Activated CD8-positive, alpha-beta T cell treated with anti-CD3 and anti-CD28 coated beads, Interleukin-2, amount 10 ng/mL, durations not matched to agents 7 days and 5 days (primary cell): ENCODE measurements at regions not wholly inside any gene's neighbourhood (a gene's known extent, or its start where the extent isn't known, plus 50 kb on each side); places are given as distances from the start of the nearest gene placed in this dataset.

Experiments
- ATAC-seq: fragments of 150-1000 bp; cut with Tn5 transposase; one replicate; pipeline ENCODE4 v1.10.0; 2021; ENCODE audit warnings: moderate library complexity
- CTCF ChIA-PET: fragments of 350-600 bp; sonication (Branson Sonifier 250); formaldehyde crosslinking; loops from one replicate; lab custom pipeline; 2021; ENCODE audit warnings: antibody characterized with exemption; lab: Charles Lee
- POLR2A ChIA-PET: fragments of 350-600 bp; sonication (Branson Sonifier 250); formaldehyde crosslinking; loops from one replicate; lab custom pipeline; 2021; ENCODE audit warnings: antibody characterized with exemption; lab: Charles Lee
- DNase-seq: peaks from one replicate; pipeline ENCODE4 v3.0.0-alpha.2; 2020
- H3K27ac Mint-ChIP-seq: one replicate; pipeline ENCODE4 v1.8.0; 2021; ENCODE audit warnings: mild to moderate bottlenecking, mixed read lengths
- H3K27me3 Mint-ChIP-seq: one replicate; pipeline ENCODE4 v1.8.0; 2021; ENCODE audit warnings: low read depth, mixed read lengths
- H3K36me3 Mint-ChIP-seq: one replicate; pipeline ENCODE4 v1.8.0; 2021; ENCODE audit warnings: low read depth, mixed read lengths
- H3K4me1 Mint-ChIP-seq: one replicate; pipeline ENCODE4 v1.8.0; 2021; ENCODE audit warnings: low read depth, mixed read lengths
- H3K4me3 Mint-ChIP-seq: one replicate; pipeline ENCODE4 v1.8.0; 2021; ENCODE audit warnings: mild to moderate bottlenecking, mixed read lengths
- H3K9me3 Mint-ChIP-seq: one replicate; pipeline ENCODE4 v1.8.0; 2022; ENCODE audit warnings: mixed read lengths; ENCODE audit not compliant: insufficient read depth

GRCh38 chr12:116459916-116460663, 99.1 kb upstream of the MAP1LC3B2 start:
- Mint-ChIP-seq H3K27ac (no peak overlapping the region), H3K4me3 (no peak overlapping the region), H3K9me3 (no peaks in the 10 kb centered on the region), H3K4me1 (no peaks in the 10 kb centered on the region), H3K27me3 (peaks cover 5% of the 10 kb centered on the region), H3K36me3 (no peaks in the 10 kb centered on the region)
- ATAC-seq (no peak), DNase-seq (no peak)
- CTCF ChIA-PET: no interaction called here
- POLR2A ChIA-PET: no interaction called here

DNA sequence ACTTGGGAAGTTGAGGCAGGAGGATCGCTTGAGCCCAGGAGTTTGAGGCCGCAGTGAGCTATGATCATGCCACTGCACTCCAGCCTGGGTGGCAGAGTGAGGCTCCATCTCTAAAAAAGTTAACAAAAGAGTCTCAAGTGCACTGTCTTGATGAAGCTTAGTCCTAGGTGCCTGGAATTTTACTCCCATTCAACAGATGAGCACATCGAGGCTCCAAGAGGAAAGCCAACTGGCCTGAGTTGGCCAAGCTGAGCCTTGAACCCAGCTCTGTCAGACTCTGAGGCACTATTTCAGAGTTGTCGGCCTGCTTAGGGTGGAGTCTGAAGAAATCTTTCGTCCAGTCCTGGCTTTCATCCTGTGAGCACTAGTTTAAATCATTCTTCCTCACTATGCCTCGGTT, 98.1 kb upstream of the MAP1LC3B2 start:
- CTCF ChIA-PET: no interaction called here
- Mint-ChIP-seq H3K36me3 (no peaks in the 10 kb centered on the region), H3K9me3 (no peaks in the 10 kb centered on the region), H3K4me3 (no peak overlapping the region), H3K27me3 (peaks cover 5% of the 10 kb centered on the region), H3K4me1 (no peaks in the 10 kb centered on the region), H3K27ac (no peak overlapping the region)
- POLR2A ChIA-PET: no interaction called here
- ATAC-seq: no peak
- DNase-seq: no peak

GRCh38 chr12:116463366-116463765, 95.8 kb upstream of the MAP1LC3B2 start:
- no peaks in the 10 kb centered on the region for H3K36me3 Mint-ChIP-seq
- H3K4me1 Mint-ChIP-seq: no peaks in the 10 kb centered on the region
- no peak overlapping the region for H3K27ac Mint-ChIP-seq
- H3K4me3 Mint-ChIP-seq: no peak overlapping the region
- ChIA-PET CTCF (no interaction called here), POLR2A (no interaction called here)
- ATAC-seq: no peak
- H3K9me3 Mint-ChIP-seq: no peaks in the 10 kb centered on the region
- DNase-seq: no peak
- H3K27me3 Mint-ChIP-seq: no peaks in the 10 kb centered on the region

- POLR2A ChIA-PET: no interaction called here
- Mint-ChIP-seq H3K27me3 (no peaks in the 10 kb centered on the region), H3K27ac (no peak overlapping the region), H3K9me3 (no peaks in the 10 kb centered on the region), H3K36me3 (no peaks in the 10 kb centered on the region), H3K4me1 (no peaks in the 10 kb centered on the region), H3K4me3 (no peak overlapping the region)
- DNase-seq (no peak), ATAC-seq (no peak)
- CTCF ChIA-PET: no interaction called here
These were observed 93.8 kb upstream of the MAP1LC3B2 start for GRCh38 chr12:116465407-116465806.

DNA sequence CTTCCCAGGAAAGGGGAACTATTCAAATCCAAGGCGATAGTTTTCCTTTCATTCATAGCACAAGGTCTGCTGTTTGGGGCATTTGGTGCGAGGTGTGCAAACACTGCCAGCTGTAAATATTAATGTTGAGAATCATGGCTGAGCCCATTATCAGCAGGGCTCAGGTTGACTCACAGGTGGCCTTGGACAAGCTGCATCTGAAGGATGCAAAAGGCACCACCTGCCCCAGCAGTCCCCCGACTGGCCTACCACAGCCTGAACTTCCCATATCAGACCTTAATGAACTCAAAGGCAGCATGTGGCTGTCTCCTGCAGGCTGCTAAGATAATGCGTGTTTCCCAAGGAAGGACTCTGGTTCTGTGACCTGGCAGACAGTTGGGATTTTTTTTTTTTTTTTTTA, 93.3 kb upstream of the MAP1LC3B2 start:
- POLR2A ChIA-PET: no interaction called here
- Mint-ChIP-seq H3K27ac (no peak overlapping the region), H3K4me1 (no peaks in the 10 kb centered on the region), H3K36me3 (no peaks in the 10 kb centered on the region), H3K4me3 (no peak overlapping the region), H3K9me3 (no peaks in the 10 kb centered on the region), H3K27me3 (no peaks in the 10 kb centered on the region)
- DNase-seq (no peak), ATAC-seq (no peak)
- CTCF ChIA-PET: no interaction called here

DNA sequence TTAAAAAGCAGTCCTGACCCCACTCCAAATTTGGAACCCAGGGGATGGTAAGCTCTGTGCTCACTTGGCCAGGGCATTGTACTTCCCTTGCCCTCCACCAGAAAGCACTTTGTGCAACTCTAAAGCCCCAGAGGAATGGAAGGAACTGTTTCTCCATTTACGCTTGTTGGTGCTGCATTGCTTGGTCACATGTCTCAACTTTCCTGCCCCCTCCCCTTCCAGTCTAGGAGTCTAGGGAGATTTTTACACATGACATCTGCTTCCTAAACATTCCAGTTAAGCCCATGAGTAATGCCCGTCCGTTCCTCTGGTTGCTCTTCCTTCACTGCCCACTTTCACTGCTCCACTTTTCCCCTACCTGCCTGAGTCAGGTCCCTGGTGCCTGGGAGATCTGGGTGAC, 92.6 kb upstream of the MAP1LC3B2 start:
- H3K27ac Mint-ChIP-seq: no peak overlapping the region
- H3K4me3 Mint-ChIP-seq: no peak overlapping the region
- H3K36me3 Mint-ChIP-seq: no peaks in the 10 kb centered on the region
- H3K27me3 Mint-ChIP-seq: no peaks in the 10 kb centered on the region
- no peaks in the 10 kb centered on the region for H3K9me3 Mint-ChIP-seq
- ChIA-PET POLR2A (no interaction called here), CTCF (no interaction called here)
- no peaks in the 10 kb centered on the region for H3K4me1 Mint-ChIP-seq
- ATAC-seq: no peak
- DNase-seq: no peak

GRCh38 chr12:116469344-116469743, 89.8 kb upstream of the MAP1LC3B2 start:
- Mint-ChIP-seq H3K9me3 (peaks cover 3% of the 10 kb centered on the region), H3K4me1 (peaks cover 4% of the 10 kb centered on the region), H3K4me3 (no peak overlapping the region), H3K36me3 (no peaks in the 10 kb centered on the region), H3K27me3 (no peaks in the 10 kb centered on the region), H3K27ac (no peak overlapping the region)
- DNase-seq (no peak), ATAC-seq (no peak)
- POLR2A ChIA-PET: no interaction called here
- CTCF ChIA-PET: no interaction called here

DNA sequence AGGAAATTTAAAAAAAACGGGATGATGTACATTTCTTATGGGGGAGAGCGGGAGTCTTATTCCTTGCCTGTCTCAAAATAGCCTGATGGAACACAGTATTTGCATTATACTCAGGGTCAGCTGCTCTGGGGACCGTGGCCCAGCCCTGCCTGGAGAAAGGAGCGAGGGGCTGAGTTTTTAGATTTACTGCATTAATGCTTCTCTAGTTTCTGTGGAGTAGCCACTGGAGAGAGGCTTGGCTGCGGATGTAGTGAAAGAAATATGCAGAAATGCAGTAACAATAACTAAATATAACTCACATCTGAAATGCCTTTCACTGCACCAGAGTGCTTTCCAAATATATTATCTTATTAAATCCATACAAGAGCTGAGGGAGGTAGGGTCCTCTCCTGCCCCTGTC, 87.6 kb upstream of the MAP1LC3B2 start:
- POLR2A ChIA-PET: no interaction called here
- no peaks in the 10 kb centered on the region for H3K27me3 Mint-ChIP-seq
- ATAC-seq: no peak

GRCh38 chr12:116472193-116472592, 87.0 kb upstream of the MAP1LC3B2 start:
- no peaks in the 10 kb centered on the region for H3K36me3 Mint-ChIP-seq
- no peak for DNase-seq
- no peak overlapping the region for H3K4me3 Mint-ChIP-seq
- H3K9me3 Mint-ChIP-seq: peaks cover 3% of the 10 kb centered on the region
- ChIA-PET CTCF (no interaction called here), POLR2A (no interaction called here)
- ATAC-seq: no peak
- H3K27me3 Mint-ChIP-seq: peaks cover 2% of the 10 kb centered on the region
- H3K4me1 Mint-ChIP-seq: peaks cover 4% of the 10 kb centered on the region
- H3K27ac Mint-ChIP-seq: no peak overlapping the region

More for the DNA sequence above, 87.6 kb upstream of the MAP1LC3B2 start:
- Mint-ChIP-seq H3K36me3 (no peaks in the 10 kb centered on the region), H3K27ac (no peak overlapping the region), H3K4me3 (no peak overlapping the region), H3K4me1 (peaks cover 4% of the 10 kb centered on the region), H3K9me3 (peaks cover 3% of the 10 kb centered on the region)
- DNase-seq: no peak
- CTCF ChIA-PET: no interaction called here

DNA sequence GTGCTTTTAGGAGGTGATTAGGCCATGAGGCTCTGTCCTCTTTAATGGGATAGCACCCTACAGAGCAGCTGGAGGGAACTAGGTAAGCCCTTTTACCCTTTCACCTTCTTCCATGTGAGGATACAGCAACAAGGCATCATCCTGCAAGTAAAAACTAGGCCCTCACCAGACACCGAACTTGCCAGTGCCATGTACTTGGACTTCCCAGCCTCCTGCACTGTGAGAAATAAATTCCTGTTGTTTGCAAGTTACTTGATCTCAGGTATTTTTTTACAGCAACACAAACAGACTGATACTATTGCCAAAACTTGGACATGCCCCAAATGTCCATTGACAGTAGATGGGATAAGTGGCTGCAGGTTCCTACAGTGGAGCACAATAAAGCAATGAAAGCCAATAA, 85.8 kb upstream of the MAP1LC3B2 start:
- DNase-seq (no peak), ATAC-seq (no peak)
- Mint-ChIP-seq H3K27ac (no peak overlapping the region), H3K27me3 (peaks cover 4% of the 10 kb centered on the region), H3K4me1 (peaks cover 4% of the 10 kb centered on the region), H3K36me3 (no peaks in the 10 kb centered on the region), H3K4me3 (no peak overlapping the region), H3K9me3 (peaks cover 3% of the 10 kb centered on the region)
- ChIA-PET CTCF (no interaction called here), POLR2A (no interaction called here)

DNA sequence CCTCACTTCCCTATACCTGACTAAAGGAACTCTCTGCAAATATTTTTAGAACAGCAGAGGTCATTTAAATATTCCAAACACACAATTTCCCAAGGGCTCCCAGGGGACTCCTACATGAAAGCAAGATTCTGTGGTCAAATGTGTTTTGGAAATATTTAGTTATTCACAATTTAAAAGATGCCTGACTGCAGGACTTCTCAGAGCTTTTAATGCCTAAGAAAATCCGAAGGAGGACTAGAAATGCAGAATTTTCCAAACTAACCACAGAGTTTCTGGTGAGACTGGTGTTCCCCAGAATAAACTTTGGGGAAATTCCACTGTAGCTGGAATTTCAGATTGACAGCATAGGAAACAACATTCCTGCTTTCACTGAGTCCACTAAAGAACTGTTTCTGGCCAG, 84.8 kb upstream of the MAP1LC3B2 start:
- ATAC-seq (no peak), DNase-seq (no peak)
- H3K36me3 Mint-ChIP-seq: no peaks in the 10 kb centered on the region
- peaks cover 7% of the 10 kb centered on the region for H3K27me3 Mint-ChIP-seq
- ChIA-PET POLR2A (no interaction called here), CTCF (interaction anchor here (0.7 kb wide), 1 partner anchor 721 kb away, joined by 3 read pairs; no protein-coding TSS in a partner anchor)
- no peak overlapping the region for H3K4me3 Mint-ChIP-seq
- H3K9me3 Mint-ChIP-seq: peaks cover 3% of the 10 kb centered on the region
- H3K27ac Mint-ChIP-seq: no peak overlapping the region
- H3K4me1 Mint-ChIP-seq: peaks cover 4% of the 10 kb centered on the region

- H3K4me3 Mint-ChIP-seq: no peak overlapping the region
- no peak overlapping the region for H3K27ac Mint-ChIP-seq
- H3K27me3 Mint-ChIP-seq: peaks cover 7% of the 10 kb centered on the region
- H3K36me3 Mint-ChIP-seq: no peaks in the 10 kb centered on the region
- ATAC-seq (no peak), DNase-seq (no peak)
- POLR2A ChIA-PET: no interaction called here
- CTCF ChIA-PET: no interaction called here
- peaks cover 4% of the 10 kb centered on the region for H3K4me1 Mint-ChIP-seq
- peaks cover 3% of the 10 kb centered on the region for H3K9me3 Mint-ChIP-seq
These were observed 84.3 kb upstream of the MAP1LC3B2 start for GRCh38 chr12:116474899-116475298.
